Caki2 (cell line): ENCODE measurements at regions not wholly inside any gene's neighbourhood (a gene's known extent, or its start where the extent isn't known, plus 50 kb on each side); places are given as distances from the start of the nearest gene placed in this dataset.

ENCODE experiments used
- DNase-seq: peaks from one replicate; pipeline ENCODE4 v3.0.0-alpha.2; 2015; ENCODE audit warnings: low read depth
- in situ Hi-C: cut with HindIII; loops from 2 replicates; pipeline ENCODE4 v1.10.0; 2016; ENCODE audit warnings: low sequenced_read_pairs, low pct_unique_long_range_greater_than_20kb, mixed read lengths

GRCh38 chr4:19774690-19775256 is 476.9 kb upstream of the SLIT2 start:
- DNase-seq, result no peak
- in situ Hi-C loops, result no loop called here

GRCh38 chr4:19772581-19772980 is 479.1 kb upstream of the SLIT2 start:
- no peak for DNase-seq
- in situ Hi-C loops, result no loop called here

- no peak for DNase-seq
- in situ Hi-C loops, result no loop called here
Measured at GRCh38 chr4:19756661-19757060, 495.0 kb upstream of the SLIT2 start.

GRCh38 chr4:19752599-19752998 is 499.1 kb upstream of the SLIT2 start:
- in situ Hi-C loops, result no loop called here

GRCh38 chr4:19748519-19749479 is 502.9 kb upstream of the SLIT2 start:
- peak; percentile 81 for DNase-seq
- in situ Hi-C loops, result no loop called here

More at GRCh38 chr4:19752599-19752998, 499.1 kb upstream of the SLIT2 start:
- peak; percentile 81 for DNase-seq

- no peak for DNase-seq
- in situ Hi-C loops, result no loop called here
Measured at GRCh38 chr4:19746377-19746776, 505.3 kb upstream of the SLIT2 start.

GRCh38 chr4:19743115-19743638 is 508.5 kb upstream of the SLIT2 start:
- no peak for DNase-seq
- in situ Hi-C loops, result no loop called here

GRCh38 chr4:19739101-19739651 is 512.5 kb upstream of the SLIT2 start:
- in situ Hi-C loops, result no loop called here
- peak; percentile 93 for DNase-seq

GRCh38 chr4:19736968-19737756 is 514.5 kb upstream of the SLIT2 start:
- DNase-seq, result peak; percentile 31
- in situ Hi-C loops, result no loop called here

GRCh38 chr4:19735012-19735411 is 516.7 kb upstream of the SLIT2 start:
- in situ Hi-C loops, result no loop called here
- no peak for DNase-seq

- no peak for DNase-seq
- in situ Hi-C loops, result no loop called here
Measured at GRCh38 chr4:19729886-19730651, 521.6 kb upstream of the SLIT2 start.

- no peak for DNase-seq
- in situ Hi-C loops, result no loop called here
Measured at GRCh38 chr4:19728773-19729172, 522.9 kb upstream of the SLIT2 start.

GRCh38 chr4:19727141-19727540 is 524.6 kb upstream of the SLIT2 start:
- in situ Hi-C loops, result no loop called here

GRCh38 chr4:19725130-19725529 is 526.6 kb upstream of the SLIT2 start:
- in situ Hi-C loops, result no loop called here
- DNase-seq, result no peak

More at GRCh38 chr4:19727141-19727540, 524.6 kb upstream of the SLIT2 start:
- no peak for DNase-seq

GRCh38 chr4:19722404-19722803 is 529.3 kb upstream of the SLIT2 start:
- DNase-seq, result no peak
- in situ Hi-C loops, result no loop called here

GRCh38 chr4:19721587-19721986 is 530.1 kb upstream of the SLIT2 start:
- in situ Hi-C loops, result no loop called here
- no peak for DNase-seq

- DNase-seq, result no peak
- in situ Hi-C loops, result no loop called here
Measured at GRCh38 chr4:19720610-19721009, 531.1 kb upstream of the SLIT2 start.

- in situ Hi-C loops, result no loop called here
- no peak for DNase-seq
Measured at GRCh38 chr4:19720190-19720589, 531.5 kb upstream of the SLIT2 start.
